ENCODE measurements at regions not wholly inside any gene's neighbourhood (a gene's known extent, or its start where the extent isn't known, plus 50 kb on each side); places are given as distances from the start of the nearest gene placed in this dataset.

GRCh38 chr13:33746867-33747266 is 71.1 kb upstream of the RFC3 start:
- DNase-seq (ENCODE audit: low read depth in 1 of 2, low spot score in 1 of 2) (no peak), FAIRE-seq (no peak), ATAC-seq (no peak)
- ChIA-PET POLR2A (no interaction called here), CTCF (no interaction called here)
- no peaks in the 10 kb centered on the region for H3K9me3 ChIP-seq
- no peak overlapping the region for H3K4me3 ChIP-seq
- no peaks in the 10 kb centered on the region for H3K4me1 ChIP-seq
- H3K27ac ChIP-seq = no peak overlapping the region
- H3K4me2 ChIP-seq = no peak overlapping the region
- 87% methylated on average over 2 of the region's 2 CpGs for WGBS (ENCODE audit: missing lambda C conversion rate)
- TF ChIP-seq ZC3H11A (IDR thresholded peaks at IDR 0.05) (peak; percentile 33), PBX3 (IDR thresholded peaks at IDR 0.05) (no peak)

- no peak for FAIRE-seq
- ATAC-seq = no peak
- DNase-seq (ENCODE audit: low read depth in 1 of 2, low spot score in 1 of 2) = no peak
- 42% methylated on average over 2 of the region's 2 CpGs for WGBS (ENCODE audit: missing lambda C conversion rate)
- ChIA-PET CTCF (interaction anchor here (0.7 kb wide), 1 partner anchor 1017 kb away, joined by 3 read pairs; no protein-coding TSS in a partner anchor), POLR2A (no interaction called here)
- TF ChIP-seq KDM5A (IDR thresholded peaks at IDR 0.05) (no peak), JUN (IDR thresholded peaks at IDR 0.05) (no peak), BHLHE40 (IDR thresholded peaks at IDR 0.05; ENCODE audit: low read depth, low read length) (no peak), ATOH8 (CRISPR knock-in tag; IDR thresholded peaks at IDR 0.05; ENCODE audit: low read depth) (no peak), PHF8 (IDR thresholded peaks at IDR 0.05; ENCODE audit: borderline replicate concordance, low read depth) (no peak), EP300 (IDR thresholded peaks at IDR 0.05) (no peak), JUNB (IDR thresholded peaks at IDR 0.05) (no peak), ESRRA (IDR thresholded peaks at IDR 0.05; ENCODE audit: borderline replicate concordance, low read length) (no peak), NFE2L2 (conservative IDR thresholded peaks at IDR 0.05; ENCODE audit: low read length) (no peak)
- H3K4me2 ChIP-seq = no peak overlapping the region
- no peaks in the 10 kb centered on the region for H3K9me3 ChIP-seq
- H3K4me1 ChIP-seq = no peaks in the 10 kb centered on the region
- H3K4me3 ChIP-seq = no peak overlapping the region
- no peak overlapping the region for H3K27ac ChIP-seq
Measured at GRCh38 chr13:33751151-33751550, 66.8 kb upstream of the RFC3 start.

GRCh38 chr13:33752094-33752493 is 65.9 kb upstream of the RFC3 start:
- Histone ChIP-seq H3K4me1 (no peaks in the 10 kb centered on the region), H3K9me3 (no peaks in the 10 kb centered on the region), H3K4me3 (no peak overlapping the region), H3K4me2 (no peak overlapping the region), H3K27ac (no peak overlapping the region)
- POLR2A ChIA-PET = no interaction called here
- DNase-seq (ENCODE audit: low read depth in 1 of 2, low spot score in 1 of 2) (no peak), ATAC-seq (no peak), FAIRE-seq (no peak)
- CTCF ChIA-PET = interaction anchor here (0.8 kb wide), 1 partner anchor 9 kb away, joined by 4 read pairs; no protein-coding TSS in a partner anchor
- TF ChIP-seq SREBF2 (IDR thresholded peaks at IDR 0.05) (no peak), EHMT2 (IDR thresholded peaks at IDR 0.05; ENCODE audit: low read depth) (no peak), ZSCAN20 (CRISPR knock-in tag; IDR thresholded peaks at IDR 0.05) (no peak), NFE2L2 (conservative IDR thresholded peaks at IDR 0.05; ENCODE audit: low read length) (no peak), RFX5 (IDR thresholded peaks at IDR 0.05) (no peak), FOXS1 (CRISPR knock-in tag; IDR thresholded peaks at IDR 0.05) (no peak), HDAC2 (IDR thresholded peaks at IDR 0.05) (no peak), RARB (CRISPR knock-in tag; IDR thresholded peaks at IDR 0.05) (no peak), POLR2A (IDR thresholded peaks at IDR 0.05; ENCODE audit: low read length) (no peak), ZNF302 (CRISPR knock-in tag; IDR thresholded peaks at IDR 0.05) (no peak), MAX (IDR thresholded peaks at IDR 0.05) (no peak), CHD4 (IDR thresholded peaks at IDR 0.05; ENCODE audit: borderline replicate concordance) (no peak), CBX8 (IDR thresholded peaks at IDR 0.05) (no peak)

GRCh38 chr13:33752597-33752996 is 65.4 kb upstream of the RFC3 start:
- Histone ChIP-seq H3K9me3 (no peaks in the 10 kb centered on the region), H3K27ac (no peak overlapping the region), H3K4me2 (no peak overlapping the region), H3K4me3 (no peak overlapping the region), H3K4me1 (no peaks in the 10 kb centered on the region)
- CTCF ChIA-PET = interaction anchor here (0.8 kb wide), 1 partner anchor 9 kb away, joined by 4 read pairs; no protein-coding TSS in a partner anchor
- ATAC-seq (no peak), DNase-seq (ENCODE audit: low read depth in 1 of 2, low spot score in 1 of 2) (no peak), FAIRE-seq (no peak)
- POLR2A ChIA-PET = no interaction called here
- 79% methylated on average over 6 of the region's 6 CpGs for WGBS (ENCODE audit: missing lambda C conversion rate)
- TF ChIP-seq MAX (IDR thresholded peaks at IDR 0.05) (no peak), ZC3H11A (IDR thresholded peaks at IDR 0.05) (no peak), CBX2 (IDR thresholded peaks at IDR 0.05; ENCODE audit: borderline replicate concordance, low read depth) (no peak), CEBPB (IDR thresholded peaks at IDR 0.05) (no peak), HOXA7 (CRISPR knock-in tag; IDR thresholded peaks at IDR 0.05) (no peak), BCL3 (IDR thresholded peaks at IDR 0.05) (no peak), ELK1 (IDR thresholded peaks at IDR 0.05; ENCODE audit: low read depth, low read length) (no peak), PBX3 (IDR thresholded peaks at IDR 0.05) (no peak), MYC (IDR thresholded peaks at IDR 0.05; ENCODE audit: borderline replicate concordance, low read length) (no peak), JUN (IDR thresholded peaks at IDR 0.05) (no peak), PHF8 (IDR thresholded peaks at IDR 0.05; ENCODE audit: borderline replicate concordance, low read depth) (no peak)
